DMS53 treated with DMSO at 0.1 percent for 48 hours (cell line): ENCODE measurements at regions not wholly inside any gene's neighbourhood (a gene's known extent, or its start where the extent isn't known, plus 50 kb on each side); places are given as distances from the start of the nearest gene placed in this dataset.
"Not testable (repeated sequence)": the region's sequence is repeated elsewhere in the genome, so short reads cannot be mapped to it uniquely, and the experiment has no call there.

Experiments used
- DNase-seq: peaks from one replicate; lab custom pipeline; 2025; ENCODE audit not compliant: unreplicated experiment; lab: John Stamatoyannopoulos, UW

GRCh38 chr4:126992910-126993309 lies 639.8 kb upstream of the INTU start:
- DNase-seq = no peak

- DNase-seq = no peak
These were observed 639.4 kb upstream of the INTU start for GRCh38 chr4:126993351-126993750.

- DNase-seq = no peak
These were observed 637.5 kb upstream of the INTU start for GRCh38 chr4:126995235-126995634.

- DNase-seq = no peak
These were observed 632.6 kb upstream of the INTU start for GRCh38 chr4:127000110-127000509.

GRCh38 chr4:127000846-127001245 lies 631.9 kb upstream of the INTU start:
- DNase-seq = no peak

GRCh38 chr4:127001933-127002332 lies 630.8 kb upstream of the INTU start:
- no peak for DNase-seq

GRCh38 chr4:127006446-127006877 lies 626.3 kb upstream of the INTU start:
- DNase-seq = no peak

- no peak for DNase-seq
These were observed 625.5 kb upstream of the INTU start for GRCh38 chr4:127007305-127007704.

- peak; percentile 1 for DNase-seq
These were observed 620.2 kb upstream of the INTU start for GRCh38 chr4:127012549-127012948.

GRCh38 chr4:127015667-127016117 lies 617.1 kb upstream of the INTU start:
- DNase-seq = no peak

GRCh38 chr4:127018381-127018780 lies 614.4 kb upstream of the INTU start:
- no peak for DNase-seq

- not testable (repeated sequence) for DNase-seq
These were observed 611.9 kb upstream of the INTU start for GRCh38 chr4:127020831-127021230.

- no peak for DNase-seq
These were observed 596.5 kb upstream of the INTU start for GRCh38 chr4:127036296-127036695.

- DNase-seq = no peak
These were observed 586.9 kb upstream of the INTU start for GRCh38 chr4:127045861-127046260.

GRCh38 chr4:127047930-127048329 lies 584.8 kb upstream of the INTU start:
- DNase-seq = no peak

GRCh38 chr4:127048376-127049044 lies 584.2 kb upstream of the INTU start:
- DNase-seq = no peak

GRCh38 chr4:127049526-127049925 lies 583.2 kb upstream of the INTU start:
- DNase-seq = no peak

GRCh38 chr4:127052742-127053141 lies 580.0 kb upstream of the INTU start:
- no peak for DNase-seq

GRCh38 chr4:127055357-127055756 lies 577.4 kb upstream of the INTU start:
- DNase-seq = no peak

- no peak for DNase-seq
These were observed 563.1 kb upstream of the INTU start for GRCh38 chr4:127069675-127070074.

- DNase-seq = no peak
These were observed 561.3 kb upstream of the INTU start for GRCh38 chr4:127071443-127071842.

GRCh38 chr4:127080141-127080540 lies 552.6 kb upstream of the INTU start:
- no peak for DNase-seq

- DNase-seq = no peak
These were observed 551.7 kb upstream of the INTU start for GRCh38 chr4:127081041-127081440.
